Thyroid gland (tissue), 4 donors: ENCODE measurements at regions not wholly inside any gene's neighbourhood (a gene's known extent, or its start where the extent isn't known, plus 50 kb on each side); places are given as distances from the start of the nearest gene placed in this dataset.

Experiments
- CTCF ChIP-seq, 6 experiments: fragments of 200-600 bp in 3 of 6; fragments of 450-650 bp in 3 of 6; sonication (generic) in 3 of 6; IDR thresholded peaks; one replicate each; pipeline ENCODE4 v1.5.1; 2016 to 2019; ENCODE audit warnings: antibody characterized with exemption in 6 of 6, mild to moderate bottlenecking in 2 of 6, inconsistent platforms in 1 of 6, moderate library complexity in 1 of 6
- POLR2A ChIP-seq, 2 donors: fragments of 450-650 bp; IDR thresholded peaks; one replicate each; pipeline ENCODE4 v1.6.1; 2017; ENCODE audit warnings: antibody characterized with exemption in 2 of 2, mild to moderate bottlenecking in 2 of 2, moderate library complexity in 1 of 2

- no peak for TF ChIP-seq CTCF (IDR thresholded peaks at IDR 0.05)
- TF ChIP-seq POLR2A (IDR thresholded peaks at IDR 0.05), result no peak
These were observed 148.0 kb upstream of the WDFY3 start for GRCh38 chr4:85114526-85114925.
